HG03558 (cell line): ENCODE measurements at regions not wholly inside any gene's neighbourhood (a gene's known extent, or its start where the extent isn't known, plus 50 kb on each side); places are given as distances from the start of the nearest gene placed in this dataset.

Experiments
- ATAC-seq: cut with Tn5 transposase; IDR thresholded peaks from one replicate; pipeline ENCODE4 v1.9.1; 2021; ENCODE audit warnings: moderate number of reproducible peaks; ENCODE audit not compliant: unreplicated experiment; ENCODE audit errors: extremely low read depth

DNA sequence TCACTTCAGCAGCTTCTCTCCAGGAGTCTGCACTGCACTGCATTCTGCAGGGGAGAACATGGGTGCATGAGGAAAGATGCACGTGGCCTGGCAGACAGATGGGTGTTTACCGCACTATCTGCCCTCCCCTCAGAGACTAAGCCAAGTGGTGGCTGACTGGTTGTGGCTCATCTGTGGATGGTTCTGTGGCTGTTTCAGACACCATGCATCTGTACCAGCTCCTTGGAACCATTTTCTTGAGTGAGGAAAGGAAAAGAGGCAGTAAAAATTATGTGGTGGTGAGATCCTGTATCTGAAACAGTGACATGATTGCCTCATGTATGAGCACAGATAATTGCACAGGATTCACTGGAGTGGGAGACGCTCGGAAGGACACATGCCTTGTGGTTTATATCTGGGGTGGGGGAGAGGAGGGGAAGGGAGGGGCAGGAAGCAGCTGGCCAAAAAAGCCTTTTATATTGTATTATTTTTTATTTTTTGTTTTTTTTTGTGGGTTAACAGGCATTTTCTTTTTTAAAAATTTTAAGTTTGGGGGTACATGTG lies 161.7 kb downstream of the ERMARD start:
- no peak for ATAC-seq

DNA sequence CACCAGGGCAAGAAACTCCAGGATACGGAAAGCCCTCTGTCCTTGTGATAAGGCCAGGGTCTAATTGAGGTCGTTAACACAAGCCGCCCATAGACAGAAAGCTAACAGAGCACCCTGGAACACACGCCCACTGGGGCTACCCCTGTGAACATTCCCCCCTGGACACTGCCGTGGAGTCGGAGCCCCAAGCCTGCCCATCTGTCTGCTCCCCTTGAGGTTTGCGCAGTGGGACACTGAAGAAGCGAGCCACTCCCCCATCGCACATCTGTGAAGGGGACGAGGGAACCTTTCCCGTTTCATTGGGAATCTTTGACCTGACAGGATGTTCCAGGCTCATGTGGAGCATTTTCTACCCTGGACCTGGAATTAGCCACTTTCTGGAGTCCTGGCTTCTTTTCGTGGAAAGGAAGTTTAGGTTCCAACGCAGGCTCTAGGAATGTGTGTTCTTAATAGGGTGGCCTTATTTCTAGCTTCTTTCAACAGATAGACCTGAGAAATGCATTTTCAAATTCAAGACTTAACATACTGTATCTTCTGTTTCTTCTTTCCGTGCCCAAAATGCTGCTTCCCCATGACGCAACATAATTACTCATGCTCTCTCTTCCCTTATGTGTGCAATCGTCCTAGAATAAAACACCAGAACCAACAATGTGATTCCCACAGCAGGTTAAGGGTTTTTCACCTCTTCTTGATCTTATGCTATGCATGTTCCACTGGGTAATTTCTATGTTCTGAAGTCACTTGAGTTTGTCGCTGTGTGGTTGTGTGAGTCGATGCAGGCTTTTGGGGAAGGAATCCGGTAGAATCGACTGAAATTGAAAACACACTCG lies 161.1 kb downstream of the ERMARD start:
- ATAC-seq, result no peak

DNA sequence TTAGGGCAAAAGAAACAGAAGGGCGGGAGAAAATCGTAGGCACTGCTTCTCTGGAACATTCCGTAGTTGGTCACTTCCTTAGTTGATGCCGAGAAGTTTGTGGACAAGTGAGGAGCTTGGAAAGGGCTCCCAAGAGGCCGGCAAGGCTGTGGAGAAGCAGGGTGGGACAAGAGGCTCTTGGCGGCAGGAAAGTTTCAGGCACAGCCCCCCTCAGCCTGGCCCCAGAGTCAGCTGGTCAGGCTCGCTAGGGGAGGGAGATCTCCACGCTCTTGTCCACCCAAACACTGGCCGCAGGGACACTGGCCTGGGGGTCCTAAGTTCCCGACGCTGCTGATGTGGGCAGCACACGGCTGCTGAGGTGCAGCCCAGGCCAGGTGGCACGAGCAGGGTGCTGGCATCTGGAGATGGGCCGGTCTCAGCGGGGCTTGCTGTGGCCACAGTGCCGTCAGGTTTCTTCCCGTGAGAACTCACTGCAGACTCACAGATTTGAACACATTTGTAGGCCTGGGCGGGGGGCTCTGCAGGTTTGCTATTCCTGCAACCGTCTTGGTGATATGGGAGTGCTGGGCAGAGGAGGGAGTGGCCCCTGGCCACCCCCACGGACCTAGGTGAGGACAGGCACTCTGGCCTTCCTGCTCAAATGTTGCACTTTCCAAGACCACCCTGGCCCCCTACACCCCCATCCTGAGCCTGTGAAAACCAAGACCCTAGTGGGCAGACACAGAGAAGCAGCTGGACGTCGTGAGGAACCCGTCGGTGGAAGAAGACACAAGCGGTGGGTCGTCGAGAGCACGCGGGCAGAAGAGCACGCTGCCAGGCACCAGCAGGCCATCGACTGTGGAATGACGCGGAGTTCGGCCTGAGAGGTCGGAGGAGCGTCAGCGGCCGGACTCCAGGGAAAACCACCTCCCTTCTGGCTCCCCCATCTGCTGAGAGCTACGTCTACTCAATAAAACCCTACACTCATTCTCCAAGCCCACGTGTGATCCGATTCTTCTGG lies 160.1 kb downstream of the ERMARD start:
- no peak for ATAC-seq

DNA sequence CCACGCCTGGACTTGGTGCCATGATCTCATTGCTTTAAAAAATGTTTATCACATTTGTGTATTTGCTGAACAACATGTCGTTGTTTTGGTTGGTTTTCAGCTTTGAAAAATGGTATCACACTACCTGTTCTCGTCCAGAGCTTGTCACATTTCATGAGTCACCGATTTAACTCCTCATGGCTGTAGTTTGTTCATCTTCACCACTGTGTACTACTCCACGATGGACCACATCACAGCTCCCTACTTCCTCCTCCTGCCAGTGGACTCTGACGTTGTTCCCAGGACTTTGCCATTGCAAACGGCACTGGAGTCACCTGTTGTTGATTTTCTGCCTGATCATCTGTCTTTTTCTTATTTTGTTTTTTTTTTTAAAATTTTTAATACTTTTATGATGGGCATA lies 157.7 kb downstream of the ERMARD start:
- ATAC-seq, result no peak

DNA sequence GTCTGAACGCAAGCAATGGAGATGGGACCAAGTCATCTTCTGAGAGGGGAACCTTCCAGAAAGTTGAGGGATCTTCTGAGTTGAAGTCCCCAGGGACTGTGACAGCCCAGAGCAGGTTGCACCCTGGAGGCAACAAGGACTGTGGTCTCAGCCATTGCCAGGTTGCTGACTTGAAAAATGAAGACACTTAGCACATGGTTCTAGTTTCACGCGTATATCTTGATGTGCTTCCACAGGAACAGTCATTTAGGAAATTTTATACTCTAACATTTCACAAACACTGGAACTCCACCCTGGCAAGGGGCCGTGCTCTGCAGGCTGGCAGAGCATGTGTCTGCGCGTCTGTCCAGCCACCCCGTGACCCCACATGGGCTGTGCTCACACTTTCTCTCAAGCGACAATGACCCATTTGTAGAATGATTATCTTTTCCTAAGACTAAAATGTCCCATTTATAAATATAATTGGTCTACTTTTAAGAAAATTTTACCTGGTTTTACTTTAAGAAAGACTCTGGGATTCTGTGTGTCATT lies 157.0 kb downstream of the ERMARD start:
- ATAC-seq, result no peak

DNA sequence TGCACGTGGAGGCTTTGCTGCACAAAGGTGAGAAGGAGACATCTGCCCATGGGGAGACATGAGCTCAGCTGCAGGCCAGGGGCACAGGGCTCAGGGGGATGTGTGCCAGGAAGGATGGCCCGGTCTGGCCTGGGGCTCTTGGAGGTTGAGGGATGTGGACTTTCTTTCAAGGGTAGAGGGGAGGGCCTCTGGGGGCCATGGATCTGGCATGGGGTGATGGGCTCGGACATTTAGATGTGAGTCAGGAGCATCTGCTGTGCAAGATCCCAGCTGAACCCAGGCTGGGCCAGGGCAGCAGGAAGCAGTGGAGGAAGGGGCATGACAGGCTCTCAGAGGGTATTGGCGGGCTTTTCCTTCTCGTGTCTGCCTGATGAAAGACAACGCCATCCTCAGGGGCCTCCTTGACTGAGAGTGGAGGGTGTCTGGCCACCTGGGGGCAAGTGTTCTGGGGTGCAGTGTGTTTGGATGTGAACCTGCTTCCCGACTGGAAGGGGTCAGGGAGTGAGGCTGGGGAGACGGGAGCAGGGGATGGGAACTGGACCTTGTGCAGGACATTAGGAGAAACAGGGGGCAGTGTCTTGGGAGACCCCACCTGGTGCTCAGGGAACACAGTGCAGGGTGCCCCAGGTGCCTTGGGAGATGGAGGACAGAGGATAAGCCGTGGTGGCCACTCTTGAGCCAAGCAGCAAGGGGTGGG lies 156.1 kb downstream of the ERMARD start:
- no peak for ATAC-seq

DNA sequence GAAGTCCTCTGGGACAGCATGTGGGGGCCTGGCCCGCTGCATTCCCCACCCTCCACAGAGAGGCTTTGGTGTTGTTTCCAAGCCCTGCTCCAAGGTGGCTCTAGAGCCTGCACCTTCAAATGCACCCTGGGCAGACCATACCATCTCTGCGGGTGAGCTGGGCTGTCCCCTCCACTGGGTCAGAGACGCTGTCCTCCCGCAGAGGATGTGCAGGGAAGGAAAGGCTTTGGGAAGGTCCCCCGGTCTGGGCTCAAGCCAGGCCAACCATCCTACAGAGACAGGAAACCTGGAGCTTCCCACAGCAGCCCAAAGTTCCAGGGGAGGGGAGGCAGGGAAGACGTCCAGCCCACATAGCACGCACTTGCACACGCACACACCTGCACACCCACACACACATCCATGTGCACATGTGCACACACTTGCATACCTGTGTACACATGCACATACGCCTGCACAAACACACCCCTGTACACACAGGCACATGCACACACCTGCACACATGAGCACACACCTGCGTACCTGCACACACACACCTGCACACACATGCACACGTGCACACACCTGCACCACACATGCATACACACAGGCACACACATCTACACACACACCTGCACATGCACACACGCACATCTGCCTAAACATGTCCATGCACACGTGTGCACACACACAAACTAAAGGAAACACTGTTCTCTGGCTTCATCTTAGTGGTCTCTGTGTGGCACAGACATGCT lies 155.4 kb downstream of the ERMARD start:
- no peak for ATAC-seq

DNA sequence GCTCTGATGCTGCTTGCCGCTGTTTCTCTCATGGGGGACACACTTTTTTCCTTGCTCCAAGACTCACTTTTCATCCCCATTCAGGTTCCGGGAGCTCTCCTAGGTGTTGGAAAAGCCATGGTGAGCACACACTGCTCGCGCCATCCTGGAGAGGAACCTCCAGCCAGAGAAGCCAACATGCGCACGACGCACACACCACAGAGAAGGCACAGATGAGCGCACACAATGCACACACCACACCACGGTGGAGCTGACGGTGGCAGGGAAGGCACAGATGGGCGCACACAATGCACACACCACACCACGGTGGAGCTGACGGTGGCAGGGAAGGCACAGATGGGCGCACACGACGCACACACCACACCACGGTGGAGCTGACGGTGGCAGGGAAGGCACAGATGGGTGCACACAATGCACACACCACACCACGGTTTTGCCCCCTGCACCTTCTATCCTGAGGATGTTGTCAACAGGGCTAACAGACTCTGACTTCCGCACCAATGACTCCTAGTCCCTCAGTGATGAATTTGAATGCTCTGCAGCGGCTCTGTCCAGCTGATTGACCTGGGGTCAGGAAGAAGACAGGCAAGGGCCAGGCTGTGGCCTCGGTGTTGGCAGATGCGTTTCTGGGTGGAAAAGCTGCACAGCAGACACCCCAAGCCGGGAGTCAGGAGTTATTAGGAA lies 154.7 kb downstream of the ERMARD start:
- no peak for ATAC-seq

DNA sequence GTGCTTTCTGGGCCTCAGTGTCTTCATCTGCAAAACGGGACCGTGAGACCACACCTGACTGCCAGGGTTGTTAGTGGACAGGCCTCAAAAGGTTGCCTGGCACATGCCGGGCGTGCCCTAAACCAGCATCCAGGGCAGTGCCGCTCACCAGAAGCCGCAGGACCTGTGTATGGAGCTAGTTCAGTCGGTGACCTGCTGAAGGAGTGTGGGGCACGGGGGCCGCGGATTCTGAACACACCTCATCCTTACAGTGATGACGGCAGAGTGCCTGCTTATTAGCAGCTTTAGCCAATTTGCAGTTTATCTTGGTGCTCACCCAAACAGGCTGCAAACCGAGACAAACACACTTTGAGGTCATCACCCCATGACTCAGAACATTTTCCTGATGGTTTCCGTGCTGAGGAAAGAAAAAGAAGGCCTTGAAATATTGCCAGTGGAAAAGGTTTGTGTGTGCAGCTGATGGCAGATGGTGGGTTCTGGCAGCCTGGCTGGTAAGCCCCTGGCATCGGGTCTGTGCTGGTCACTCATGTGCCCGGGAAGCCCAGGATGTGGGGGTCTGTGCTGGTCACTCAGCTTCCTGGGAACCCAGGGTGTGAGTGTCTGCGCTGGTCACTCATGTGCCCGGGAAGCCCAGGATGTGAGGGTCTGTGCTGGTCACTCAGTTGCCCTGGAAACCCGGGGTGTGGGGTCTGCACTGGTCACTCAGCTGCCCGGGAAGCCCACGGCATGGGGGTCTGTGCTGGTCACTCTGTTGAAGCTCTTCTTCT lies 153.8 kb downstream of the ERMARD start:
- ATAC-seq, result no peak

DNA sequence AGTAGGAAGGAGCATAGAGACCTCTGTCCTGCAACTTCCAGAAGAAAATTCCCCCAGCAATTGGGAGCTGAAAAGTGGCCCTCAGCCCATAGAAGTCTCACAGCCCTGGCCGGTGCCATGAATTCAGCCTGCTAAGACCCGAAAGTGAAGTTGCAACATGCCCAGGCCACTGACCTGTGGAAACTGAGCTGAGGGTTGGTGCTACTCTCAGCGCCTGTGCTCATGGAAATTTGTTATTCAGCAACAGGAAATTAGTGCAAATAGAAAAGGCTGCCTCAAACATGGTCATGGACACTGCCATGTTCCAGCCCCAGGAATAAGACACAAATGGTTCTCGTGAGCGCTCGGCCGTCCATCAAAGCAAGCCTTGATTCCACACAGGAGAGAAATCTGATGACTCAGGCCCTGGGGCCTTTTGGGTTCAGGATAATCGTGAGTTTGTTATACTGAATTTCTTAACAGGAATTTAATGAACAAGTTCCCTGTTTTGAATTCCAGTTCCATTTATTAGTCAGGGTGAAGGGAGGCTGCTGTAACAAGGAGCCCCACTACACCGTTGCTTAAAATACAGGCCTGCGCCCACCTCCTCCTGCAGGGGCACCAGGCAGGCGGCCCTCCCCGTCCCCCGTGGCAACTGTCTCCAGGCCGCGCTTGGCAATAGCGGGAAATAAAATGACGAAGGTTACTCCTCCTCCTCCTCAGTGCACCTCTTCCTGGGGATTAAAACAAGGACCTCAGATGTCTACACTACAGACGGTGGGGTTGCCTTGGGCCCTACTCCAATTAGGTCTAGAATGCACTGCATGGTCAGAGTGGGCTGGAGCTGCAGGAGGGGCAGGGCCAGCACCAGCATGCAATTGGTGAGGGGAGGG lies 152.9 kb downstream of the ERMARD start:
- no peak for ATAC-seq

DNA sequence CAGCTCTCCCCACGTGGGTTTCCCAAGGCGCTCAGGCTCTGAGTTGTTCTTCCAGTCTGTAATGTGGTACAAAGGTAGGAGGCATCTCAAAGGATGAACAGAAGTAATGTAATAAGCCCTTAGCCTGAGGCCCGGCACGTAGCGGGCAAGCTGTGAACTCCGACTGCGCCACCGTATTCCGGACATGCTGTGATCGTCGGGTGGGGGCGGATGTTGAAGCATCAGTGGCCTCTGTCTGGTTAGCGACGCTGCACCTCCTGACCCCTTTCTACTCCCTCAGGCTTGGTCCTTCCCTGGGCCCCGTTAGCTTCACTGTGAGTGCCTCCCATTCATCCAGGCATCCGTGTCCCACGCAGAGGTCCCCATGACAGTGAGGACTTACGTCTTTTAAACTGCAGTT lies 151.7 kb downstream of the ERMARD start:
- no peak for ATAC-seq

DNA sequence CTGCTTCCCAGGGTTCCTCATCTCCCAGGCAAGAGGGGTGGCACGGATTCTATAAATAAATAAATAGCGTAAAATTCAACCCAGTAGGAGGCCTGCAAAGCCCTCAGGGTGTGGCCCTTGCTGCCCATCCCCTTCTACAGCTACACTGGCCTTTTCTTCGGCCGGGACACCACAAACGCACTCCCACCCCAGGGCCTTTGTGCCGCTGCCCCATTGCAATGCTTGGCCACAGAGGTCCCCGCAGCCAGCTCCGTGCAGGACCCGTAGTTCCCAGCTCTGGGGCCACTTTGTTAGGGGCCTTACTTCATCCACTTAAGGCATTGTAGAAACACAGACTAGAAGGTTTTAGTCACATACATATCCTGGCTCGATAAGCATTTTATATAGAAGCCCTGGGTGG lies 151.2 kb downstream of the ERMARD start:
- ATAC-seq, result no peak

DNA sequence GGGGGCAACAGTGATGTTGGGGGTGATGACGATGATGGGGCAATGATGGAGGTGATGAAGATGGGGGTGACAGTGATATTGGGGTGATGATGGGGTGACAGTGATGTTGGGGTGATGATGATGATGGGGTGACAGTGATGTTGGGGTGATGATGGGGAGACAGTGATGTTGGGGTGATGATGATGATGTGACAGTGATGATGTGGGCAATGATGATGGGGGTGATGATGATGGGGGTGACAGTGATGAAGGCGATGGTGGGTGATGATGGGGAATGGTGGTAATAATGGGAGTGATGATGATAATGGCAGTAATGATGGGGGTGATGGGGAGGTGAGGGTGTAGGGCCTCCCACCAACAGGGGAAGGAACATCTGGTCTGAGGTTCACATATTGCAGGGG lies 150.6 kb downstream of the ERMARD start:
- no peak for ATAC-seq

DNA sequence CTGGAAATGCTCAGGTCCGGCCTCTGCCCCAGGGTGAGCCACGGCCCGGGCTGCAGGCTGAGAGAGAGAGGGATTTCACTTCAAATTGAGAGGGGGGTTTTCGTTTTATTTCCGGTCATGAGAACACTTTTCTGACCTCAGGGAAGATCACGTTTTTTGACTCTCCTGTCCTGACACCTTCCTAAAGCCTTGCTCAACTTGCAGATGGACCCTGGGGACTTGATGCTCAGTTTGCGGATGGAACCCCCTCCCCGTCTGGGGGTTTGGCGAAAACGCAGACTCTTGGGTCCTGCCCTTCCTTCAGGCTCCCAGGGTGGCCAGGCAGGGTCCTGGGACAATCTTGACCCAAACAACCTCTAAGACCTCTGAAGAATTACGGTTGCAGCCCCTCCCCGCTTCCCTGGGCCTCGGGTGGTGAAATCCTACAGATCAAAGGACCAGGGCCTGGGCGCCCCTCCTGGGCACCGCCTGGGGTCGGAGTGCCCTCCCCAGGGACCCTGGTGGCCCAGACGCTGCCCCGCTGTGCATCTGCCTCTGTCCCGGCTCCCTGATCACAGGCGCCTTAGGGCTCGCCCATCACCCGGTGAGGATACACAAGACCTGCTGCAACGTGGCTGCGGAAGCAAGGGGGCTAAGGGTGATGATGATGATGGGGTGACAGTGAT lies 148.2 kb downstream of the ERMARD start:
- ATAC-seq, result no peak

DNA sequence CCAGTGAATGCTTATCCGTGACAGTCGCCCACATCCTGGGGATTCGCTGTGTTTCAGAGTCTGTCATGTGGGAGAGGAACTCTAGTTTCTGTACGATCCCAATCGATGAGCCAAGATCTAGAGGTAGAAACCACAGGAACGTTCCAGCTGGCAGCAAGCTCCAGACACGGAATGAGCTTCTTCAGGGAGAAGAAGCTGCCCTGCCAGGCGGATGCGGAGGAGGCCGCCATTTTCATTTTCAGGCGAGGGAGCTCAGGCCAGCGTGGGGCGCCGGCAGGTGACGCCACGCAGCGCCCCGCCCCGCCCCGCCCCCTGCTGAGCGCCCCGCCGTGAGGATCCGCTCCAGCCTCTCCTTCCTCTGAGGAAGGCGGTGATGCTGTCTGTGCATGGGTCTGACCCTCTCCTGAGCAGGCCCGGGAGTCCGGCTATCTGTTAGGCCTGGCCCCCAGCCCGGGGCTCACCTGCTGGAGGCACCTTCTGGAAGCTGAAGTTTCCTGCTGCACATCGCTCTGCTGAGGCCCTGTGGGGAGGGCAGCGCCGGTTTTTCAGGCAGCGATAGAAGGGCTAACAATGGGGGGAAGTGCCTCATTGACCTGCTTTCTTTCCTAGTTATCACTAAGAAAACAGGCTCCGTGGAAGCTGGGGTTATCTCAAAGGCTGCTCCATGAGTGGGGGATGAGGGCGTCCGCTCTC lies 147.5 kb downstream of the ERMARD start:
- ATAC-seq, result no peak
